NCI-H2196 (cell line): ENCODE measurements at regions not wholly inside any gene's neighbourhood (a gene's known extent, or its start where the extent isn't known, plus 50 kb on each side); places are given as distances from the start of the nearest gene placed in this dataset.
"Not testable (repeated sequence)": the region's sequence is repeated elsewhere in the genome, so short reads cannot be mapped to it uniquely, and the experiment has no call there.

Source experiments
- DNase-seq: peaks from one replicate; lab custom pipeline; 2025; ENCODE audit not compliant: unreplicated experiment; lab: John Stamatoyannopoulos, UW

DNA sequence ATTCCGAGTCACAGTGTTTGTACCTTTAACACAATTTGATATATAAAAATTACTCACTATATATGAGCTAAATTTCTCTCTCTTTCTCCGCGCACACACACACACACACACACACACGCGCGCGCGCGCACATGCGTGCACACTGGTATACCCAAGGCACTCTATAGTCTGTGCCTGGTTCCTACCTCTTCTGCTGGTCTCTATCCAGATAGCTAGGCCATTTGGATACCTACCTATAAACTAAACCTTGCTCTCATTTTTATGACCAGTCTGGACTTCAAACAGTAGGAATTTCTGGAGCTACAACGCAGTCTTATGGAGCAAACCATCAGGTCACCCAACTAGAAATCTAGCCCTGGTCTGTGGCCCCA is 97.1 kb upstream of the MAGI3 start:
- no peak for DNase-seq

- no peak for DNase-seq
Observed at GRCh38 chr1:113297749-113298148, 92.6 kb upstream of the MAGI3 start.

DNA sequence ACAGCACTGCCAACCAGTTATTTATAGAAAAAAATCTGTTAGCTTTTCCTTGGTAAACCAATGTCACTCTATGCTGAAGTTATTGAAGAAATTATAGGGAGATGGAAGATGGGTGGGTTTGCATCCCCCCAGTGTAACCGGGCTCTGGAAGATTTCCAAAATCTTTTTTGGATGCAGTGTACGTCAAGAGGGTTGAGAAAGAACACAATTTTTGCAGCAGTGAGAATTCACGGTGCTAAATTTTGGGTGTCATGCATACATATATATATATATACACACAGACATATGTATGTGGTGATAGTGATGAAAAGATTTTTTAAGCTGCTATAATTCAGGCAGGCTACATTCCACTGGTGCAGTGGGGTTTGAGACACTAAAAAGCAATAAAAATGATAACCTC is 91.4 kb upstream of the MAGI3 start:
- no peak for DNase-seq

- no peak for DNase-seq
Observed at GRCh38 chr1:113302636-113303035, 87.7 kb upstream of the MAGI3 start.

- no peak for DNase-seq
Observed at GRCh38 chr1:113303267-113303666, 87.0 kb upstream of the MAGI3 start.

DNA sequence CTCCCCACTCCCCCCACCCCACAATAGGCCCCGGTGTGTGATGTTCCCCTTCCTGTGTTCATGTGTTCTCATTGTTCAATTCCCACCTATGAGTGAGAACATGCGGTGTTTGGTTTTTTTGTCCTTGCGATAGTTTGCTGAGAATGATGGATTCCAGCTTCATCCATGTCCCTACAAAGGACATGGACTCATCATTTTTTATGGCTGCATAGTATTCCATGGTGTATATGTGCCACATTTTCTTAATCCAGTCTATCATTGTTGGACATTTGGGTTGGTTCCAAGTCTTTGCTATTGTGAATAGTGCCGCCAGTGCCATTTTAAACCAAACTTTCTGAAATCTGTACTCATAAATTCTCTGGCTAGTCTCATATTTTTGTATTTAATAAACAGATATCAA is 85.3 kb upstream of the MAGI3 start:
- DNase-seq = not testable (repeated sequence)

DNA sequence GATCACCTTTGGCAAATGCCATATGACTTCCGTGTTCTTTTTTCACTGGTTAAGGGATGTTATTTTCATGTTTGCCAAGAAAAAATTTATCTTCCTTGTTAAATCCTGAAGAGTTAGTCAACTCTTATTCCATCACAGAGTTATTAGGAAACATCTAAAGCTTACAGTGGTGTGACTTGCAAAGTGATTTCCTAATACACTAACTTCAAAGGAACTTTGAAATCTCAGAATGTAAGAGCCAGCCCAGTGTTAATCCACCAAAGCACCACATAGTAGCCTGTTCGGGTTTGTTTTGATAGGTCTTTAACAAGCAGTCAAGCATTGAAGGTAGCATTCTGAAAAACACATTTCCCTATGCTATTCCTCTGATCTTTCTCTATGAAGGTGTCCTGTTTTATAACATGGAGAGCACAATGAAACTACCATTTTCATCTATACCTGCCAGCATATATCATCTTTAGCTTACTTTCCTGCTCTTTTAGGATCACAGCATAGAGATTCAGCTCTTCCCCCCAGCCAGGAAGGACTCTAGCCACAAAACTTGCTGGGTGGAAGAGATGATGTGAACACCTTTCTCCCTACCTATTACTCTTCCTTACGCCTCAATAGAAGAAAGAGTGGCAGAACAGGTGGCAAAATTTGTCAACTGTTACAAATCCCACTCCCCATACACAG is 82.4 kb upstream of the MAGI3 start:
- DNase-seq = no peak

DNA sequence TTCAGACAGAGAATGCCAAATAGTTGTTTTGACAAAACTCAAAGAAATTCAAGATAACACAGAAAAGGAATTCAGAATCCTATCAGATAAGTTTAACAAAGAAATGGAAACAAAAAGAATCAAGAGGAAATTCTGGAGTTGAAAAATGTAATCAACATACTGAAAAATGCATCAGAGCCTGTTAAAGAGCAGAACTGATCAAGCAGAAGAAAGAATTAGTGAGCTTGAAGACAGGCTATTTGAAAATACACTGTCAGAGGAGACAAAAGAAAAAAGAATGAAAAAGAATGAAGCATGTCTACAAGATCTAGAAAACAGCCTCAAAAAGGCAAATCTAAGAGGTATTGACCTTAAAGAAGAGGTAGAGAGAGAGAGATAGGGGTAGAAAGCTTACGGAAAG is 77.7 kb upstream of the MAGI3 start:
- not testable (repeated sequence) for DNase-seq

DNA sequence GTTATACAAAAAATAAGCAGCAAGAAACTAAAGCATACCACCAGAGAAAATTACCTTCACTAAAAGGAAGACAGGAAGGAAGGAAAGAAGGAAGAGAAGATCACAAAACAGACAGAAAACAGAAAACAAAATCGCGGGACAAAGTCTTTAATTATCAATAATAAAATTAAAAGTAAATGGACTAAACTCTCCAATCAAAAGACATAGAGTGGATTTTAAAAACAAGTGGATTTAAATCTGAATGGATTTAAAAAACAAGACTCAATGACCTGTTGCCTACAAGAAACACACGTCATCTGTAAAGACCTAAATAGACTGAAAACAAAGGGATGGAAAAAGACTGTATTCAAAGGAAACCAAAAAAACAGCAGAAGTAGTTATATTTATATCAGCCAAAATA is 75.7 kb upstream of the MAGI3 start:
- DNase-seq = no peak

DNA sequence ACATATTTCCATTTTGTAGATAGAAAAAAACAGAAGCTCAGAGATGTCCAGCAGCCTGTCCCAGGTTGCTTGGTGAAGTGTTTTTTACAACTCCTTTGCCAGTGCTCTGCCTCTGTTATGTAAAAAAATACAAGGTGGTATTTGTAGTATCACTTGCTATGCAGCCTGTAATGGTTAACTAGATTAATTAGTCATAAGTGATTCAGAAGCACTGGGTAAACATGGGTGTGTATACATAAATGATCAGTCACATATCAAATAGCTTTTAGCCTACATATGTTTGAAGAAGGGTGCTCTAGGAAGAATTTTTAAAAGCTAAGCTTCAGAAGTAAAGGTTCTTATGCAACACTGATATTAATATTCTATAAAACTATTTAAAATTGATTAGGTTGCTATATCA is 70.0 kb upstream of the MAGI3 start:
- no peak for DNase-seq

- DNase-seq = no peak
Observed at GRCh38 chr1:113320972-113321680, 69.2 kb upstream of the MAGI3 start.

- no peak for DNase-seq
Observed at GRCh38 chr1:113321771-113322387, 68.4 kb upstream of the MAGI3 start.

DNA sequence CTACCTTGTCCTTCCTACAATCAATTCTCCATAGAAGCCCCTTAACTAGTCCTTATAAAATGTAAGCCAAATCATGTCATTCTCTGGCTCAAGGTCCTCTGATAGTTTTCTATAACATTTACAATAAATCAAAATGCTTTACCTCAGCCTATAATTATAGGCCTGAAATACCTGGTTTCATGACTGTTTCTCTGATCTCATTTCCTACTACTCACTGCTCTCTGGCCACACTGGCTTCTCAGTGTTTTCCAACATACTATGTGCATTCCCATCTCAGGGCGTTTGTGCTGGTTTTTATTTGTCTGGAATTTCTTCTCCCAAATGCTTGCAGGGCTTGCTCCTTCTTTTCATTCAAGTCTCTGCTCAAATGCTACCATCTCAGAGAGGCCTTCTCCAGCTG is 67.9 kb upstream of the MAGI3 start:
- DNase-seq = no peak

DNA sequence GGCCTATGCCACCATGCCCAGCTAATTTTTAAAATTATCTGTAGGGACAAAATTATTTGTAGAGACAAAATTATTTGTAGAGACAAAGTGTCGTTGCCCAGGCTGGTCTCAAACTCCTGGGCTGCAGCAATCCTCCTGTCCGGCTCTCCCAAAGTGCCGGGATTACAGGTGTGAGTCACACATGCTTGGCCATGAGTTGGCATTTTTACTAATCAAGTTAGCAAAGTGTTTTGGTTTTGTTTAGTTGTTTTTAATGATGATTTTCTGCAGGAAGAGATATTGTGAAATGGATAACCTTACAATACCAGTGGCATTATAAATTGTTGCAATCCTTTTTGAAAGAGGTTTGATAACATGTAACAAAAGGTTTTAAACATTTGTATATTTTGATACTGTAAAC is 65.3 kb upstream of the MAGI3 start:
- no peak for DNase-seq

DNA sequence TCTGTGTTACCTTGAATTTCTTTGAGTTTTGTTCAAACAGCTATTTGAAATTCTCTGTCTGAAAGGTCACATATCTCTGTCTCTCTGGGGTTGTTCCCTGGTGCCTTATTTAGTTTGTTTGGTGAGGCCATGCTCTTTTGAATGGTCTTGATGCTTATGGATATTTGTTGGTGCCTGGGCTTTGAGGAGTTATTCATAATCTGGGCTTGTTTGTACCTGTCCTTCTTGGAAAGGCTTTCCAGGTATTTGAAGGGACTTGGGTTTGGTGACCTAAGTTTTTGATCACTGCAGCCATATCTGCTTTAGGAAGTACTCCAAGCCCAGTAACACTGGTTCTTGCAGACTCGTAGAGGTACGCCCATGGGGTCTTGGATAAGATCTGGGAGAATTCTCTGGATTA is 63.3 kb upstream of the MAGI3 start:
- DNase-seq = no peak

GRCh38 chr1:113333056-113333455 is 57.3 kb upstream of the MAGI3 start:
- no peak for DNase-seq

GRCh38 chr1:113340038-113340437 is 50.3 kb upstream of the MAGI3 start:
- no peak for DNase-seq
